Smooth muscle cell (in vitro differentiated cells): ENCODE measurements at regions not wholly inside any gene's neighbourhood (a gene's known extent, or its start where the extent isn't known, plus 50 kb on each side); places are given as distances from the start of the nearest gene placed in this dataset.

Source experiments
- DNase-seq: peaks from one replicate; lab custom pipeline; 2025; ENCODE audit not compliant: unreplicated experiment; lab: John Stamatoyannopoulos, UW
- H2AFZ ChIP-seq: fragments of 200-600 bp; sonication (generic); 2 replicates; pipeline ENCODE4 v1.6.0; 2016; ENCODE audit warnings: antibody characterized with exemption, low read depth, mild to moderate bottlenecking
- H3F3A ChIP-seq: fragments of 200-600 bp; sonication (generic); 2 replicates; pipeline ENCODE4 v1.6.0; 2017; ENCODE audit warnings: antibody characterized with exemption, low read depth
- H3K27ac ChIP-seq: fragments of 200-600 bp; sonication (generic); 2 replicates; pipeline ENCODE4 v1.5.1; 2016; ENCODE audit warnings: low read depth, mild to moderate bottlenecking
- H3K27me3 ChIP-seq: fragments of 200-600 bp; sonication (generic); 2 replicates; pipeline ENCODE4 v1.6.1; 2016; ENCODE audit warnings: low read depth, mild to moderate bottlenecking
- H3K36me3 ChIP-seq: fragments of 200-600 bp; sonication (generic); 2 replicates; pipeline ENCODE4 v1.5.1; 2016; ENCODE audit warnings: low read depth
- H3K4me1 ChIP-seq: fragments of 200-600 bp; sonication (generic); 2 replicates; pipeline ENCODE4 v1.5.1; 2016; ENCODE audit warnings: low read depth
- H3K4me2 ChIP-seq: fragments of 200-600 bp; sonication (generic); 2 replicates; pipeline ENCODE4 v1.6.0; 2016; ENCODE audit warnings: mild to moderate bottlenecking
- H3K4me3 ChIP-seq: fragments of 200-600 bp; sonication (generic); 2 replicates; pipeline ENCODE4 v1.5.1; 2016; ENCODE audit warnings: mild to moderate bottlenecking
- H3K79me2 ChIP-seq: fragments of 200-600 bp; sonication (generic); 2 replicates; pipeline ENCODE4 v1.6.0; 2016; ENCODE audit warnings: low read depth, mild to moderate bottlenecking
- H3K9ac ChIP-seq: fragments of 200-600 bp; sonication (generic); 2 replicates; pipeline ENCODE4 v1.6.0; 2016; ENCODE audit warnings: low read depth
- H3K9me3 ChIP-seq: fragments of 200-600 bp; sonication (generic); replicated peaks from 2 replicates; pipeline ENCODE4 v1.5.1; 2016; ENCODE audit warnings: low read depth
- H4K20me1 ChIP-seq: fragments of 200-600 bp; sonication (generic); 2 replicates; pipeline ENCODE4 v1.6.0; 2016; ENCODE audit warnings: low read depth
- WGBS: methylation state at CpG from one replicate; pipeline ENCODE4 v1.1.7; 2016; ENCODE audit warnings: low lambda C conversion rate; 5-methylcytosine and 5-hydroxymethylcytosine counted together
- TF ChIP-seq, protein P1 (sequence below): fragments of 200-600 bp; sonication (generic); IDR thresholded peaks from 2 replicates; pipeline ENCODE4 v1.5.1; 2017; ENCODE audit warnings: borderline replicate concordance, mild to moderate bottlenecking, antibody characterized with exemption; ENCODE audit not compliant: insufficient read depth, poor library complexity, severe bottlenecking

DNA sequence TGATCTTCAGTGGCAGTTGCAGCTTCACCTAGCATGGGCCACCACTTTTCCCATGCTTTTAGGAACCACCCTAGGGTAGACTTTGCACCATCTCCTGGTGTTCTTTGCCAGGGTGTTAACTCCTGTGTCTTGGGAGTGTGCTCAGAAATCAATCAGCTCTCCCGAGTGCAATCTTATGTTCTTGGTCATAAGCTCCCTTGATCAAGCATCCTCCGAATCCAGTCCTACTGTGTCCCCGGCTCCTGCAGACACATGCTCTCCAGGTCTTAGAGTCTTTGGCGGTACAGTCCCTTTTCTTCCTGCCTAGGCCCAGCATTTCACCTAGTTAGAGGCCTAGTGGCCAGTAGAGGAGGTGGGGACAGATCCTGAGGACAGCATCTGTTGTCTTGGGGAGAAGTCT is 74.7 kb upstream of the SYN2 start:
- H3K4me1 ChIP-seq = no peaks in the 10 kb centered on the region
- H3F3A ChIP-seq = no peaks in the 10 kb centered on the region
- 92% methylated on average over 4 of the region's 4 CpGs for WGBS
- H3K4me2 ChIP-seq = no peak overlapping the region
- H3K36me3 ChIP-seq = no peaks in the 10 kb centered on the region
- no peak overlapping the region for H3K9ac ChIP-seq
- no peaks in the 10 kb centered on the region for H3K79me2 ChIP-seq
- no peak overlapping the region for H3K4me3 ChIP-seq
- DNase-seq = no peak
- H3K9me3 ChIP-seq = no peaks in the 10 kb centered on the region
- H3K27me3 ChIP-seq = no peaks in the 10 kb centered on the region
- H2AFZ ChIP-seq = no peak overlapping the region
- no peaks in the 10 kb centered on the region for H4K20me1 ChIP-seq
- H3K27ac ChIP-seq = no peak overlapping the region
- TF ChIP-seq, protein P1, sequence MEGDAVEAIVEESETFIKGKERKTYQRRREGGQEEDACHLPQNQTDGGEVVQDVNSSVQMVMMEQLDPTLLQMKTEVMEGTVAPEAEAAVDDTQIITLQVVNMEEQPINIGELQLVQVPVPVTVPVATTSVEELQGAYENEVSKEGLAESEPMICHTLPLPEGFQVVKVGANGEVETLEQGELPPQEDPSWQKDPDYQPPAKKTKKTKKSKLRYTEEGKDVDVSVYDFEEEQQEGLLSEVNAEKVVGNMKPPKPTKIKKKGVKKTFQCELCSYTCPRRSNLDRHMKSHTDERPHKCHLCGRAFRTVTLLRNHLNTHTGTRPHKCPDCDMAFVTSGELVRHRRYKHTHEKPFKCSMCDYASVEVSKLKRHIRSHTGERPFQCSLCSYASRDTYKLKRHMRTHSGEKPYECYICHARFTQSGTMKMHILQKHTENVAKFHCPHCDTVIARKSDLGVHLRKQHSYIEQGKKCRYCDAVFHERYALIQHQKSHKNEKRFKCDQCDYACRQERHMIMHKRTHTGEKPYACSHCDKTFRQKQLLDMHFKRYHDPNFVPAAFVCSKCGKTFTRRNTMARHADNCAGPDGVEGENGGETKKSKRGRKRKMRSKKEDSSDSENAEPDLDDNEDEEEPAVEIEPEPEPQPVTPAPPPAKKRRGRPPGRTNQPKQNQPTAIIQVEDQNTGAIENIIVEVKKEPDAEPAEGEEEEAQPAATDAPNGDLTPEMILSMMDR = no peak

DNA sequence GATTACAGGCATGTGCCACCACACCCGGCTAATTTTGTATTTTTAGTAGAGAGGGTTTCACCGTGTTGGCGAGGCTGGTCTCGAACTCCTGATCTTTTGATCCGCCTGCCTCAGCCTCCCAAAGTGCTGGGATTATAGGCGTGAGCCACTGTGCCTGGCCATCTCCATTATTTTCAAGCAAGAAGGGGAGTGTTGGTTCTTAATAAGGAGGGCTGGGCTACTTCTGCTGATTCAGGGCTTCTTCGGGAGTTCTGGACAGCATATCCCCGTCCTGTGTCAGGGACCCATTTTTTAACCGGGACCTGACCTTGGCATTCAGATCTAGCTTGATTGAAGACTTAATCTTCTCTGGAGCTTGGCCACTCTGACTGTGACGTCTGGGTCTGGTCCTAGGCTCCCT is 74.1 kb upstream of the SYN2 start:
- Histone ChIP-seq H3K4me2 (no peak overlapping the region), H2AFZ (no peak overlapping the region), H3F3A (no peaks in the 10 kb centered on the region), H3K9ac (no peak overlapping the region), H3K4me3 (no peak overlapping the region), H3K79me2 (no peaks in the 10 kb centered on the region), H4K20me1 (no peaks in the 10 kb centered on the region), H3K27ac (no peak overlapping the region), H3K4me1 (no peaks in the 10 kb centered on the region), H3K9me3 (no peaks in the 10 kb centered on the region), H3K27me3 (no peaks in the 10 kb centered on the region), H3K36me3 (no peaks in the 10 kb centered on the region)
- DNase-seq = no peak
- 88% methylated on average over 10 of the region's 10 CpGs for WGBS
- TF ChIP-seq, protein P1 = no peak

DNA sequence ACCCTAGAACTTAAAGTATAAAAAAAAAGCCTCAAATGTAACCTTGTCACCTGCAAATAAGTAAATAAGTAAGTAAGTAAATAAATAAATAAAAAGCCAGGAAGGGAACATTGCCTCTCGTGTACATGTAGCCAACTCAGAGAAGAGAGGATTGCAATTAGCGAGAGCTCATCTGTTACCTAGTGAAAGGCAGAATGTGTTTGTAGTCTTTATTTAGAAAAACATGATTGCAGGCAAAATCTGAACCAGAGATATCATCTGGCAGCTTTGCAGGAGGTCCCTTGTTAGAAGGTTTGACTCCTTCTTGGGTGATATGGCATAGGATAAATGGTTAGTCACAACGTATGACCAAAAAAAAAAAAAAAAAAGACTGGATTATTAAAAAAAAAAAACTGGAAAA is 71.6 kb upstream of the SYN2 start:
- Histone ChIP-seq H3K27me3 (no peaks in the 10 kb centered on the region), H3K4me3 (no peak overlapping the region), H2AFZ (no peak overlapping the region), H3K4me2 (no peak overlapping the region), H3K79me2 (no peaks in the 10 kb centered on the region), H4K20me1 (no peaks in the 10 kb centered on the region), H3K9me3 (no peaks in the 10 kb centered on the region), H3K36me3 (no peaks in the 10 kb centered on the region), H3K9ac (no peak overlapping the region), H3K4me1 (no peaks in the 10 kb centered on the region), H3K27ac (no peak overlapping the region), H3F3A (no peaks in the 10 kb centered on the region)
- 93% methylated on average over 3 of the region's 3 CpGs for WGBS
- no peak for DNase-seq
- TF ChIP-seq, protein P1 = no peak

DNA sequence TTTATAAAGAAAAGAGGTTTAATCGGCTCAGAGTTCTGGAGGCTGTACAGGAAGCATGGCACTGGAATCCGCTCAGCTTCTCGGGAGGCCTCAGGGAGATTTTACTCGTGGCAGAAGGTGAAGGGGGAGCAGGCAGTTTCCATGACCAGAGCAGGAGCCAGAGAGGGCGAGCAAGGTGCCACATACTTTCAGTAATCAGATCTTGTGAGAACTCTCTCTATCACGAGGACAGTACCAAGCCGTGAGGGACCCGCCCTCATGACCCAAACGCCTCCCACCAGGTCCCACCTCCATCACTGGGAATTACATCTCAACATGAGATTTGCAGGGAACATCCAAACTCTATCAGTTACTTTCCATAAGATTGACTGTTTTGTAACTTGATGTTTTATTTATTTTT is 70.7 kb upstream of the SYN2 start:
- no peaks in the 10 kb centered on the region for H3K4me1 ChIP-seq
- no peaks in the 10 kb centered on the region for H3K9me3 ChIP-seq
- H3K36me3 ChIP-seq = no peaks in the 10 kb centered on the region
- H3K27ac ChIP-seq = no peak overlapping the region
- H3K79me2 ChIP-seq = no peaks in the 10 kb centered on the region
- H2AFZ ChIP-seq = no peak overlapping the region
- H4K20me1 ChIP-seq = no peaks in the 10 kb centered on the region
- H3K27me3 ChIP-seq = no peaks in the 10 kb centered on the region
- no peak for DNase-seq
- no peak overlapping the region for H3K4me3 ChIP-seq
- WGBS = 92% methylated on average over 9 of the region's 9 CpGs
- TF ChIP-seq, protein P1 = no peak
- no peaks in the 10 kb centered on the region for H3F3A ChIP-seq
- H3K4me2 ChIP-seq = no peak overlapping the region
- no peak overlapping the region for H3K9ac ChIP-seq
